Caco-2 (cell line): ENCODE measurements at regions not wholly inside any gene's neighbourhood (a gene's known extent, or its start where the extent isn't known, plus 50 kb on each side); places are given as distances from the start of the nearest gene placed in this dataset.

ENCODE experiments used
- BruUV-seq: library from RNA; stranded (reverse); fragments of 400-500 nt; replicated peaks from 2 replicates; lab custom pipeline; 2021; lab: Mats Ljungman, UMichigan
- CTCF ChIA-PET: fragments of 300-600 bp; sonication (Branson Sonifier 250); formaldehyde crosslinking; loops from one replicate; lab custom pipeline; 2022; ENCODE audit warnings: antibody characterized with exemption; lab: Charles Lee
- POLR2A ChIA-PET: fragments of 300-600 bp; sonication (Branson Sonifier 250); formaldehyde crosslinking; loops from one replicate; lab custom pipeline; 2022; ENCODE audit warnings: antibody characterized with exemption; lab: Charles Lee
- DNase-seq, 2 experiments: peaks; one replicate each; pipeline versions ENCODE4 v3.0.0 to v3.0.0-alpha.2; 2020 to 2022
- H3K27me3 ChIP-seq: replicated peaks from 2 replicates; pipeline ENCODE4 v1.6.0; 2011; ENCODE audit warnings: low read length; ENCODE audit not compliant: control insufficient read depth, insufficient read depth
- H3K36me3 ChIP-seq: 2 replicates; pipeline ENCODE4 v1.5.1; 2011; ENCODE audit warnings: low read length; ENCODE audit not compliant: control insufficient read depth, insufficient read depth
- H3K4me1 ChIP-seq: fragments of 250-450 bp; sonication (Bioruptor Pico); 2 replicates; pipeline ENCODE4 v1.5.1; 2020; ENCODE audit warnings: mild to moderate bottlenecking
- H3K4me3 ChIP-seq: 2 replicates; pipeline ENCODE4 v1.5.1; 2011; ENCODE audit warnings: low read depth, mild to moderate bottlenecking, control low read depth, low read length
- H3K9me3 ChIP-seq: fragments of 250-450 bp; sonication (Bioruptor Pico); 2 replicates; pipeline ENCODE4 v1.5.1; 2020; ENCODE audit warnings: mild to moderate bottlenecking, moderate library complexity
- H3K27ac Mint-ChIP-seq: one replicate; pipeline ENCODE4 v1.8.0; 2022; ENCODE audit warnings: mixed read lengths; ENCODE audit not compliant: unreplicated experiment
- H3K27me3 Mint-ChIP-seq: one replicate; pipeline ENCODE4 v1.8.0; 2022; ENCODE audit warnings: mixed read lengths; ENCODE audit not compliant: insufficient read depth, unreplicated experiment
- H3K36me3 Mint-ChIP-seq: one replicate; pipeline ENCODE4 v1.8.0; 2022; ENCODE audit warnings: mild to moderate bottlenecking, mixed read lengths; ENCODE audit not compliant: insufficient read depth, unreplicated experiment
- H3K4me1 Mint-ChIP-seq: one replicate; pipeline ENCODE4 v1.8.0; 2022; ENCODE audit warnings: low read depth, mixed read lengths; ENCODE audit not compliant: unreplicated experiment
- H3K4me3 Mint-ChIP-seq: one replicate; pipeline ENCODE4 v1.8.0; 2022; ENCODE audit warnings: mild to moderate bottlenecking, moderate library complexity, mixed read lengths; ENCODE audit not compliant: unreplicated experiment
- H3K9me3 Mint-ChIP-seq: one replicate; pipeline ENCODE4 v1.8.0; 2022; ENCODE audit warnings: mixed read lengths; ENCODE audit not compliant: unreplicated experiment
- CTCF ChIP-seq, 2 experiments: fragments of 200-600 bp in 1 of 2; IDR thresholded peaks; 1 replicate in 1 of 2; 2 replicates in 1 of 2; pipeline versions ENCODE4 v1.5.1 to v1.8.0; 2011 to 2022; ENCODE audit warnings: antibody characterized with exemption in 1 of 2, control low read depth in 1 of 2, inconsistent platforms in 1 of 2, low read depth in 1 of 2, low read length in 1 of 2, mild to moderate bottlenecking in 1 of 2, moderate library complexity in 1 of 2; ENCODE audit not compliant: insufficient read depth in 1 of 2, severe bottlenecking in 1 of 2, unreplicated experiment in 1 of 2
- intact Hi-C: fragments of 100-400 bp; cut with micrococcal nuclease; formaldehyde crosslinking; loops from one replicate; pipeline ENCODE4 v1.10.0; 2022; ENCODE audit not compliant: unreplicated experiment

GRCh38 chr6:128597004-128597403 is 76.6 kb upstream of the PTPRK start:
- no peaks in the 10 kb centered on the region for H3K36me3 Mint-ChIP-seq
- intact Hi-C loops: no loop called here
- no peak overlapping the region for H3K27ac Mint-ChIP-seq
- no peak for TF ChIP-seq CTCF (IDR thresholded peaks at IDR 0.05; ENCODE audit: insufficient read depth in 1 of 2, low read depth in 1 of 2, low read length in 1 of 2, severe bottlenecking in 1 of 2, unreplicated experiment in 1 of 2)
- H3K27me3 ChIP-seq: no peaks in the 10 kb centered on the region
- peaks cover 15% of the 10 kb centered on the region for H3K4me1 Mint-ChIP-seq
- peaks cover 11% of the 10 kb centered on the region for H3K4me1 ChIP-seq
- H3K36me3 ChIP-seq: no peaks in the 10 kb centered on the region
- POLR2A ChIA-PET: no interaction called here
- CTCF ChIA-PET: no interaction called here
- H3K9me3 Mint-ChIP-seq: no peaks in the 10 kb centered on the region
- H3K4me3 ChIP-seq: no peak overlapping the region
- H3K4me3 Mint-ChIP-seq: no peak overlapping the region
- peaks cover 4% of the 10 kb centered on the region for H3K27me3 Mint-ChIP-seq
- no peaks in the 10 kb centered on the region for H3K9me3 ChIP-seq
- no peak for DNase-seq
- no TSS peak for BruUV-seq

GRCh38 chr6:128595544-128595943 is 75.1 kb upstream of the PTPRK start:
- H3K27ac Mint-ChIP-seq: no peak overlapping the region
- POLR2A ChIA-PET: no interaction called here

GRCh38 chr6:128586095-128586494 is 65.7 kb upstream of the PTPRK start:
- Mint-ChIP-seq H3K27ac (no peak overlapping the region), H3K27me3 (peaks cover 17% of the 10 kb centered on the region), H3K36me3 (no peaks in the 10 kb centered on the region), H3K9me3 (no peaks in the 10 kb centered on the region), H3K4me1 (no peaks in the 10 kb centered on the region), H3K4me3 (no peak overlapping the region)
- no peak for DNase-seq
- TF ChIP-seq CTCF (IDR thresholded peaks at IDR 0.05; ENCODE audit: insufficient read depth in 1 of 2, low read depth in 1 of 2, low read length in 1 of 2, severe bottlenecking in 1 of 2, unreplicated experiment in 1 of 2): no peak
- Histone ChIP-seq H3K27me3 (no peaks in the 10 kb centered on the region), H3K4me3 (no peak overlapping the region), H3K9me3 (no peaks in the 10 kb centered on the region), H3K4me1 (no peaks in the 10 kb centered on the region), H3K36me3 (no peaks in the 10 kb centered on the region)
- no TSS peak for BruUV-seq
- ChIA-PET CTCF (no interaction called here), POLR2A (no interaction called here)
- intact Hi-C loops: no loop called here

More at GRCh38 chr6:128595544-128595943, 75.1 kb upstream of the PTPRK start:
- BruUV-seq: no TSS peak
- intact Hi-C loops: no loop called here
- H3K27me3 ChIP-seq: no peaks in the 10 kb centered on the region
- no peak for DNase-seq
- H3K27me3 Mint-ChIP-seq: peaks cover 4% of the 10 kb centered on the region
- H3K4me1 Mint-ChIP-seq: peaks cover 15% of the 10 kb centered on the region
- peaks cover 11% of the 10 kb centered on the region for H3K4me1 ChIP-seq
- no peaks in the 10 kb centered on the region for H3K36me3 Mint-ChIP-seq
- H3K9me3 ChIP-seq: no peaks in the 10 kb centered on the region
- no peak overlapping the region for H3K4me3 Mint-ChIP-seq
- CTCF ChIA-PET: no interaction called here
- H3K4me3 ChIP-seq: no peak overlapping the region
- no peak for TF ChIP-seq CTCF (IDR thresholded peaks at IDR 0.05; ENCODE audit: insufficient read depth in 1 of 2, low read depth in 1 of 2, low read length in 1 of 2, severe bottlenecking in 1 of 2, unreplicated experiment in 1 of 2)
- H3K36me3 ChIP-seq: no peaks in the 10 kb centered on the region
- H3K9me3 Mint-ChIP-seq: no peaks in the 10 kb centered on the region
